H1 (cell line): ENCODE measurements at regions not wholly inside any gene's neighbourhood (a gene's known extent, or its start where the extent isn't known, plus 50 kb on each side); places are given as distances from the start of the nearest gene placed in this dataset.

Experiments used
- POLR2A ChIP-seq, 2 experiments: IDR thresholded peaks; 1 replicate in 1 of 2; 2 replicates in 1 of 2; pipeline ENCODE4 v1.6.1; 2011; ENCODE audit warnings: low read depth in 2 of 2, low read length in 2 of 2, mild to moderate bottlenecking in 2 of 2; ENCODE audit errors: control extremely low read depth in 1 of 2
- RFX5 ChIP-seq: IDR thresholded peaks from 2 replicates; pipeline ENCODE4 v1.6.1; 2011; ENCODE audit warnings: low read depth, low read length, improper control_type of control experiment, borderline replicate concordance

DNA sequence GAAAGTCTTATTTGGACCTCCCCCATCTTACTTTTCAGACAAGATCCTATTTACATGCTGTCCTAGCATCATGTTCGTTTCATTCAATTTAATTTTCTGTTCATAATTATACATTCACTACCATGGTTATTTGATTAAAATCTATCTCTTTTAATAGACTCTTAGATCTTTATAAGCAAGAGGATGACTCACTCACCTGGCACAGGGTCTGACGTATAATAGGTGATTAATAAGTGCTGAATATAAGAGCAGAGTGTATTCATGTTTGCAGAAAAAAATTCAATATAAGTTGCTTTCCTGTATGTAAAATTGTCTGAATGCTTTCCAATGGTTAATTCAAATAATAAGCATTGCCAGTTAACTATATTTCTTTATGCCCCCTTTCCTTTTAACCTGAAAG, 165.5 kb upstream of the CBLB start:
- TF ChIP-seq RFX5 (no peak), POLR2A (IDR thresholded peaks at IDR 0.05; ENCODE audit: control extremely low read depth in 1 of 2, low read depth in 2 of 2, low read length in 2 of 2) (no peak)
